ENCODE measurements at regions not wholly inside any gene's neighbourhood (a gene's known extent, or its start where the extent isn't known, plus 50 kb on each side); places are given as distances from the start of the nearest gene placed in this dataset.
"Not testable (repeated sequence)": the region's sequence is repeated elsewhere in the genome, so short reads cannot be mapped to it uniquely, and the experiment has no call there.

GRCh38 chr2:13485256-13485655 lies 768.5 kb downstream of the TRIB2 start:
- DNase-seq: no peak

- DNase-seq: no peak
Measured at GRCh38 chr2:13488965-13489364, 772.2 kb downstream of the TRIB2 start.

- DNase-seq: no peak
Measured at GRCh38 chr2:13492262-13492661, 775.5 kb downstream of the TRIB2 start.

DNA sequence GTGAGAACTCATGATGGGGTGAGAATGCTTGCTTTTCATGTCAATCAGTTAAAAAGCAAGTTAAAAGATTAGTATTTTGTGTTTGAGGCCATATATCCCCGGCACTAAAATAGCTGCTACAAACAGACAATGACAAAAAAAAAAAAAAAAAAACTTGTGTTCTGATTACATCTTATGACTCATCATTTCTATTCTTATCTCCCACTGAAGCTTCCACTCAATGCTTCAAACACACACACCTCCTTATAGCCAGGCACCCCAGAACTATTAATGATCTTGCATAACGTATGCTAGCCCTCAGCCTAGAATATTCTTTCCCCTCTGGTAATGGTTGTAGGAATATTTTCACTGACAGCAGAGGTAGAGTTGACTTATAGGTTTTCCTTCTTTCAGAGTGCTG lies 778.3 kb downstream of the TRIB2 start:
- no peak for DNase-seq

GRCh38 chr2:13504808-13505207 lies 788.1 kb downstream of the TRIB2 start:
- no peak for DNase-seq

DNA sequence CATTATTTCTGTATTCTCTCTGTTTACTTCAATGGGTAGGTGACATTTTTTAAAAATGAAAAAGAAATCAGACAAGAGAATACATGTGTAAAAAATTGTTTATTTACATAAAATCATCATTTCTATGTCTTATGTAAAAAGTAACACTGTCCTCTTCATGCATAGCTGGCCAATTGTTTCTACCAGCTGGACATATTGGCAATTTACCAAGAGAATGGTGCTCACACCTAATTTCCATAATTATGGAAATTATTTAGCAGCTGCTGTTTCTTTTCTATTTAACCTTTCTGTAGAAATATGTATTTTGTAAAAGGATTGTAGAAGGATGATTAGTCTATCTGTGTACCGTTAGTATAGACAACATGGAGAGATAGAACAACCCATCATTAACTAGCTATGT lies 791.9 kb downstream of the TRIB2 start:
- peak; percentile 31 for DNase-seq

DNA sequence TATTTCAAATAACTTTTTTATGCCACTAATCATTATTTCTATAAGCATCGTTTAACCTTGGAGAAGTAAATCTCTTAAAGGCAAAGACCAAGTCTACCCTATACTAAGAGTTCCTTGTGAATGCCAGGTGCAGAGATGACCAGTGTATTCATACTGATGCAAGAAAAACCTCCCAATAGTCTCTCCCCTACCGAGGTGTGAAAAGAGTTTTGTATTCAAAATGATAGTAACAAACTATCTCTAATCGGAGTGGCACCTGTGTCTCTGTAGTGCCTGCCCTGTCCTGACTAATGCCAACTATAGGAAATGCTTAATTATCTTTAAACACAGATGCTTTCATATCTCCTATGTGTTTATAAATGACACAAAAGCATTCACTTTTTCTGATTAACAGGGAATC lies 798.5 kb downstream of the TRIB2 start:
- DNase-seq: no peak

DNA sequence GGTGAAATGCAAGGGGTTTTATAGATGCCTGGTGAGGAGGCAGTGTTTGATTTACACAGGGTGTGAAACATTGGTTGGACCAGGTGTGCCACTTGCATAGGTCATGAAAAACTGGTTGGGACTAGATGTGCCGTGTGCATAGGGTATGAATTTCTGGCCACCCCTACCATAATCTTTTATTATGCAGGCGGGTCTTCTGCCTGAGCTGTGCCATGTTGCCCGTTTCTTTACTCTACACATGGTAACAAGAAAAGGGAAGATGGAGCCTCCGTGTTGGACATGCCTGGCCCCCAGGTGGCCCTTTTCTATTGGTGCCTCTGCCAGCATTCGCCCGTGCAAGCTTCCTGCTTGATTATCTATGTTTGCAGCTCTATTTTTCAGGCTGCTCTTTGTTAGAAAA lies 805.4 kb downstream of the TRIB2 start:
- DNase-seq: no peak

- DNase-seq: no peak
Measured at GRCh38 chr2:13522917-13523821, 806.4 kb downstream of the TRIB2 start.

DNA sequence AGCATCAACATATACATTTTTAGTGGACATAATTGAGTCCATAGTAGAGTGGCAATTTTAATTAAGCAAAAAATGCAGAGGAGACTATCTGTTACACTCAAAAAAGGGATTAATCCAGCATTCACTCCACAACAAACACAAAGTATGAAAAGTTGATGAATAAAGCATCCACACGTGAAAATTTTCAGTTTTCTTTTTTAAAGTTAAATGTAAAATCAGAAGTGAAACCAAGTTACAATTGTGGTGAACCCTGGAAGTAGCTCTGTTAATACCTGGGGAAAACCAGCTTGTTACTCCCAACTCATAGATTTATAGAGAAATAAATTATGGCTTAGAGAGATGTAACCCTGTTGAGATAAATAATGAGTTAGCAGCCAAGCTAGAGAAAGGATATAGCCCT lies 807.8 kb downstream of the TRIB2 start:
- DNase-seq: no peak

DNA sequence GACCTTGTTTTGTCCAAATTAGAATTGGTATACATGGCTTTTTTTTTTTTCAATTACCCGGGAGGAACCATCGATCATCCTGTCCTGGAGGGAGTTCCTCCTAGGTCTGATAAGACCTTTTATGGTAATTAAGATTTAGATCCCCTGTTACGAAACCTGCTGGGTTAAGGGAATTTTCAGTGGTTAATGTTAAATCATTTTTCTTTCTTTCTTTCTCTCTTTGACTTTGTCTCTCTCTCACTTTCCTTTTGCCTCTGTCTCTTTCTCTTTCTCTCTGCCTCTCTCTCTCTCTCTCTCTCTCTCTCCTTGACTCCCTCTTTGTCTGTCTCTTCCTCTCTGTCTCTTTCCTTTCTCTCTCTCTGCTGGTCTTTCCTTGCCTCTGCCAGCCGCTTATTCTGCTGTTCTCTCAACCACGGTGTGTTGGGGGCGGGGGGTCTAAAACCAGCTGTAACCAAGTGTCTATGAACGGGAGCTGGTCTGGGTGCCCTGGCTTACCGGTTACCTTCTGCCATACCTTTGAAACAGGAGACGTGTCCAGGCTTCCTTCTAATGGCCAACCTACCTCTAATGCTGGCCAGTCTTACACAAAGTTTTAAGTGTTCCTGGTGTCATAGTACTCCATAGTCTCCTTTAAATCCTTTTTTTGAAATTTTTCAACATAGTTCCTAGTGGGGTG lies 815.1 kb downstream of the TRIB2 start:
- not testable (repeated sequence) for DNase-seq

GRCh38 chr2:13532781-13533523 lies 816.2 kb downstream of the TRIB2 start:
- DNase-seq: not testable (repeated sequence)

DNA sequence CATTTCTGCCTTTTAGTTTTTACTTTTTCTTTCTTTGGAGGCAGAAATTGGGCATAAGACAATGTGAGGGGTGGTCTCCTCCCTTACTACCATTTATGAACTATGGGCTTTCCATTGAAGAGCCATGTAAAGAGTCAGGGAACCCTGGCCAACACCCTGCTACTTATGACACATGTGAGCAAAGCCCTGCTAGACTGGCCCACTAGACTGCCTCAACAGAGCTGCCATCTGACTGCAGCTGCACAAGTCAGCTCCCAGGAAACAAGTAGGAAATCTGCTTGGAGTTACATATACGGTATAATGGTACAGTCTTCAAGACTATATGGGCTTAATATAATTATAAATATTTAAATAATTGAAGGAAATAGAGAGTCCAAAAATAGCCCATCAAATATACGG lies 816.8 kb downstream of the TRIB2 start:
- DNase-seq: no peak

DNA sequence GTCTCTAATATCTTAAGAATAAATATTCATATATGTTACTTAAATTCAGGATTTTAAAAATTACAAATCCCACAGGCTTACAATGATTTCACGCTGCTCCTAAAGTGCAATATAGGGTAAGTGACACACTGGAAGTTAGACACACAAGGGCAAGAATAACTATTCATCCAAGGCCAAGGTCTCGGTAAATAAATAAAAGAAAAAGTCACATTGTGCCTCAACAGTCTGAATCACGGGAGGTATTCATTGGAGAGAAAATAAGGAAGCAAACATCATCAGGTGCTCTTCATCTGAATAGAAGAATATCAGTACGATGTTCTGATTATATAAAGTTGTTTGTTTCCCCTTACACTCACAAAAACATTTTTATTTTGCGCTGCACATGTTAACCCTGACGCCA lies 820.2 kb downstream of the TRIB2 start:
- DNase-seq: no peak

DNA sequence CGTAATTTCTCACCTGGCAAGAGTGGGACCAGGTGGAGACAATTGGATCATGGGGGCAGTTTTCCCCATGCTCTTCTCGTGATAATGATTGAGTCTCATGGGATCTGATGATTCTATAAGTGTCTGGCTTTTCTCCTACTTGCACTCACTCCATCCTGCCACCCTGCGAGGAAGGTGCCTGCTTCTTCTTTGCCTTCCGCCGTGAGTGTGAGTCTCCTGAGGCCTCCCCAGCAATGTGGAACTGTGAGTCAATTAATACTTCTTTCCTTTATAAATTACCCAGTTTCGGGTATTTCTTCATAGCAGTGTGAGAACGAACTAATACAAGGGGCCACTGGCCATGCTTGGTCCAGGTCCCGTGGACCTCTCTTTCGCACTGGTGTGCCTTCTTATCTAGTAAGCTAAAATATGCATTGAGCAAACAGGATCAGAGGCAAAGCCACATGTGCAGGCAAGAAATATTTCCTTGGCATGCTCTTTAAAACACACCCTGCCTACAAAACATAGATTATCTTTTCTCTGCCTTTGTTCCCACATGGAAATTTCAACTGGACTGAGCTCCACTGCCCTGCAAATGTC lies 821.1 kb downstream of the TRIB2 start:
- DNase-seq: no peak

DNA sequence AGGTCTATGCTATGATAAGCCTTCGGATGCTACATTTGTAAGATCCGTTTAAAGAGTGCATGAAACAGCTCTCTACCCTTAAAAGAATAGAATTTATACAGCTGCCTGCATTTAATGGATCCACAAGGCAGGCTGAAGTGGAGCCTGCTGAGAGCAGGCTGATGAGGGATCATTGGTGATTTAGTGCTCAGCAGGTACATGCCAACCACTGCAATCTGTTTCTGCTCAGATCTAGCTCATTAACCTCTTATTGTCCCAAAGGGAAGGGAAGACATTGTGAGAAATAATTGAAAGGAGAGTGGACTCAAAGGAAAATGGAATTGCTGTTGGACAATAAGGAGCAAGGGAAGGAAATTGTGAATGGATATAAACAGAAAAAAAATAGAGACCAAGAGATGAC lies 822.6 kb downstream of the TRIB2 start:
- no peak for DNase-seq

DNA sequence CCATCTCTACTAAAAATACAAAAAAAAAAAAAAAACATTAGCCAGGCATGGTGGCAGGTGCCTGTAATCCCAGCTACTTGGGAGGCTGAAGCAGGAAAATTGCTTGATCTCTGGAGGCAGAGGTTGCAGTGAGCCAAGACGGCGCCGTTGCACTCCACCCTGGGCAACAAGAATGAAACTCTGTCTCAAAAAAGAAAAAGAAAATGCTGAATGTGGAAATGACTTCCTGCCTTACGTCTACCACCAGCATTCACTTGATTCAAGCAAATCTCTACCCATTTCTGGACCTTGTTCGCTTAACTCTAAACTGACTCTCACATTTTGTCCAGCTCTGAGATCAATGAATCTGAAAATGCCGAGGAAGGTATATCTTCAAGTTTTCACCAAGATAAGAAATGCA lies 825.3 kb downstream of the TRIB2 start:
- no peak for DNase-seq

GRCh38 chr2:13542642-13543041 lies 825.9 kb downstream of the TRIB2 start:
- DNase-seq: no peak

DNA sequence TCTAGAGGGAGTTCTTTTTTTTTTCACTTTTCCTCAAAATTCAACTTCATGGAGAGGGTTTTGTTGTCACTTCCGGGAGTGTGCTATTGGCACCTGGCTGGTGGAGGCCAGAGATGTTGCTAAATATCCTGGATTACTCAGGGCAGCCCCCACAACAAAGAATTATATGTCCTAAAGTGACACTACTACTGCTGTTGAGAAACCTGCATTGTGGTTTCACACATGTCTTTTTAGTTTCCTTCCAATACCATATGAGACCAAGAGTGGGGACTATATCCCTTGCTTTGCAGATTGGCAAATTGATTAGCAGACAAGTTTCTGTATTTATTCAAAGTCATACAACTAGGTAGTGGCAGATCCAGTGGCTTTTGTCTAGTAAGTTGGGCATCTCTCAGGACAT lies 826.8 kb downstream of the TRIB2 start:
- no peak for DNase-seq

DNA sequence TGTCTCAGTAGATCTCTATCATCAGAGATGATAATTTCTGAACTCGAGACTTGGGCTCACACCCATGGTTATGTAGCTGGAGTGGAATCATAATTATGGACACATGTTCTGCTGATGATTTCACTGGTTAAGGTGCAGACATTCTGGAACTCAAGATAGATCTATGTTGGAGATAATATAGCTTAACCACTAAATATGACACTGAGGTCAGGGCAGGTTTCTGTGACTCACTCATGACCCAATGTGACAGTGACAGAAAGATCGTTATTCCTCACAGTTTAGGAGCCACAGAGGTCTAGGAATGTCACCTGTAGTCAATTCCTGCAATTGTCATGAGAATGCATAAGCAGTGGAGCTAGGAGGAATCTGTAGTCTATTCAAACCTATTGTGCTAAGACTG lies 828.6 kb downstream of the TRIB2 start:
- DNase-seq: no peak

DNA sequence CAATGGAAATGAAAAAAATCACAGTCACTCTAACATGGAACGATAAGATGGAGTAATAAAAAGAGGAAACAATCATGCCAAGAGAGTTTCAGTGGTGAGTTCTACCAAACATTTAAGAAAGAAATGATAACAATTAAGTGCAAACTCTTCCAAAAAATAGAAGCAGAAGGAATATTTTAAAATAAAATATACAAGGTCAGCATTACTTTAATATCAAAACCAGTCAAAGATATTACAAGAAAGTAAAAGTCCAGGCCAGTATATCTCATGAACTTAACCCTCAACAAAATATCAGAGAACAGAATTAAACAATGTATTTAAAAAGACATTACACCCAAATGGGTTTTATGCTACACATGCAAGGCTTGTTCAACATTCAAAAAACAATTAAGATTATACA lies 829.4 kb downstream of the TRIB2 start:
- DNase-seq: no peak

- peak; percentile 4 for DNase-seq
Measured at GRCh38 chr2:13550285-13551231, 833.8 kb downstream of the TRIB2 start.

All from NCI-H1105 (cell line).